ENCODE measurements at regions not wholly inside any gene's neighbourhood (a gene's known extent, or its start where the extent isn't known, plus 50 kb on each side); places are given as distances from the start of the nearest gene placed in this dataset.
A peak's percentile ranks its signal among the peaks of the same experiment; 100 is the strongest.
"Not testable (repeated sequence)": the region's sequence is repeated elsewhere in the genome, so short reads cannot be mapped to it uniquely, and the experiment has no call there.

DNA sequence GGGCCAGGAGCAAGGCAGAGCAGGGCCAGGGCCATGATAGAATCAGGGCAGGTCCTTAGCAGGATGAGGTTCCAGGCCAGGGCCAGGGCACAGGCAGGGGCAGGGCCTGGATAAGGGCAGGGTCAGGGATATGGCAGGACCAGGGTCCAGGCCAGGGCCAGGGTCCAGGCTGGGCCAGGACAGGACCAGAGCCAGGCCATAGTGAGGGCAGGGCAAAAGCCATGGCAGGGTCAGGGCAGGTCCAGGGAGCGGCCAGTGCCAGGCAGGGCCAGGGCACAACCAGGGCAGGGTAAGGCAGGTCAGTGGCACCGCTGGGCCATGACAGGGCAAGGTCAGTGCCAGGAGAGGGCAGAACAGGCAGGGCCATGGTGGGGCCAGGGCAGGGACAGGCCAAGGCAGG lies 152.2 kb downstream of the LIPI start:
- no peak for DNase-seq (ENCODE audit: low read depth)

DNA sequence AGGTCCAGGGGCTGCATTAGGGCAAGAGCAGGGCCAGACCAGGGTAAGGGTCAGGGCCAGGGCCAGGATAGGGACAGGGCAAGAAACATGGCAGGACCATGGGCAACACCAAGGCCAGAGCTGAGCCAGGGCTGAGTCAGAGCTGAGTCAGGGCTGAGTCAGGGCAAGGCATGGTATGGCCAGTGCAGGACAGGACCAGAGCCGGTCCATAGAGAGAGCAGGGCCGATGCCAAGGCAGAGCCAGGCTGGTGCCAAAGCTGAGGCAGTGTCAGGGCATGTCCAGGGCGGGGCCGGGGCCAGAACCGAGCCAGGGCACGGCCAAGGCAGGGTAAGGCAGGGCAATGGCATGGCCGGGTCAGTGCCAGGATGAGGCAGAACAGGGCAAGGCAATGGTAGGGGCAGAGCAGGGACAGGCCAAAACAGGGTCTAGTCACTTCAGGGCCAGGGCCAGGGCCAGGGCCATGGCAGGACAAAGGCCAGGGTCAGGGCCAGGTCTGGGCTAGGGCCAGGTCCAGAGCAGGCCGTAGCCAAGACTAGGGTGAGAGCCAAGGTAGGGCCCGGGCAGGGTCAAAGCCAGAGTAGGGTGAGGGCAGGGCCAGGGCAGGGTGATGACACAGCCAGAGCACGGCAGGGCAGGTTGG lies 152.8 kb downstream of the LIPI start:
- DNase-seq (ENCODE audit: low read depth): not testable (repeated sequence)

DNA sequence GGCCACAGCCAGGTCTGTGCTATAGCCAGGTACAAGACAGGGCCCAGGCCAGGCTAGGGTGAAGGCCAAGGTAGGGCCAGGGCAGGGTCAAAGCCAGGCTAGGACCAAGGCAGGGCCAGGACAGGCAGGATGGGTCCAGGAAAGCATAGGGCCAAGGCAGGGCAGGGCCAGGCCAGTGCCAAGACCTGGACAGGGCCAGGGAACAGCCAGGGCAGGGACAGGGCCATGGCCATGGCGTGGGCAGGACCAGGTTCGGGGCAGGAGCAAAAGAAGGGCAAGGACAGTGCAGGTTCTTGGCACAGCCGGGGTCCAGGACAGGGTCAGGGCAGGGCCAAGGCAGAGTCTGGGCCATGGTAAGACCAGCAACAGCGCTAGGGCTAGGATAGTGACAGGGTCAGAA lies 153.4 kb downstream of the LIPI start:
- DNase-seq (ENCODE audit: low read depth): no peak

DNA sequence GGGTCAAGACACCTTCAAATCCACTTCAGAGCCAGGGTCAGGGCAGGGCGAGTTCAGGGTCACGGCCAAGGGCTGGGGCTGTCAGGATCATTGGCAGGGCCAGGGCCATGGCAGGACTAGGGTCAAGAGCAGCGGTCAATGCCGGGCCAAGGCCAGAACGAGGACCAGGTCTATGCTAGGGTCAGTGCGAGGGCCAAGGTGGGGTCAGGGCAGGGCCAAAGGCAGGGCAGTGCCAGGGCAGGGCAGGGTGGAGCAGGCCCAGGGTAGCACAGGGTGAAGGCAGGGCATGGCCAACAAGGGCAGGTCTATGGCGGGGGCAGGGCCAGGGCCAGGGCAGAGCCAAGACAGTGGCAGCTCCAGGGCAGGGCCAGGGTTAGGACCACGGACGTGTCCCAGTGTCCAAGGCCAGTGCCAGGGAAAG lies 154.0 kb downstream of the LIPI start:
- no peak for DNase-seq (ENCODE audit: low read depth)

DNA sequence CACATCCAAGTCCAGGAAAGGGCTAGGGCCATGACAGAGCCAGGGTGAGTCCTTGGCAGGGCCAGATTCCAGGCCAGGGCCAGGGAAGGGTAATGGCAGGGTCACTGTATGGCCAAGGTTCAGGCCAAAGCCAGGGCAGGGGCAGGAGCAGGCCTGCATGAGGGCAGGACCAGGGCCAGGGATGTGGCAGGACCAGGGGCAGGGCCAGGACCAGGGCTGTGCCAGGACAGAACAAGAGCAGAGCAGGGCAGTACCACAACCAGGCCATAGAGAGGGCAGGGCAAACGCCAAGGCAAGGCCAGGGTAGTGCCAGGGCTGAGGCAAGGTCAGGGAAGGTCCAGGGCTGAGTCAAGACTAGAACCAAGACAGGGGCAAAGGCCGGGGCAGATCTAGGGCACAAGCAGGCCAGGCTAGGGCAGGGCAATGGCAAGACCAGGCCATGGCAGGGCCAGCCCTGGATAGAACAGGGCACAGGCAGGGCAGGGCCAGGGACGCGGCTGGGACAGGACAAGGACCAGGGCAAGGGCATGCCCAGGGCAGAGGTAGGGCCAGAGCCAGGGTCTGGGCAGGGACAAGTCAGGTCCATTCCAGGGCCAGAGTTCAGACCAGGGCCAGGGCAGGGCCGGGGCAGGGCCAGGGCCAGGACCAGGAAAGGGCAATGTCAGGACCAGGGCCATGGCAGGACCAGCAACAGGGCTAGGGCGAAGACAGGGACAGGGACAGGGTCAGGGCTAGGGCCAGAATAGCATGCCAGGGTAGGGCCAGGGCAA lies 154.8 kb downstream of the LIPI start:
- DNase-seq (ENCODE audit: low read depth): not testable (repeated sequence)

DNA sequence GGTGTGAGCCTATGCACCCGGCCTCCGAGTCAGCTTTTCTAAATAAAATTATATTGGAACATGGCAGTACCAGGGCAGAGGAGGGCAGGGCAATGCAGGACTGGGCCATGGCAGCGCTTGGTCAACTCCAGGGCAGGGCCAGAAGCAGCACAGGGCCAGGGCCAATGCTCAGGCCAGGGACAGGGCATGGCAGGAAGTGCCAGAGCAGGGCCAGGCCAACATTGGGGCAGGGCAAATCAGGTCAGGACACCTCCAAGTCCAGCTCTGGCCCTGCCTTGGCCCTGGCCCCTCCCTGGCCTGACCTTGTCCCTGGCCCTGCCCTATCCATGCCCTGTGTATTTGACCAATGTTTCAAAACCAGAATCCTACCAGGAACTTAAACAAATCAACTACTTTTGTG lies 156.1 kb downstream of the LIPI start:
- DNase-seq (ENCODE audit: low read depth): no peak

DNA sequence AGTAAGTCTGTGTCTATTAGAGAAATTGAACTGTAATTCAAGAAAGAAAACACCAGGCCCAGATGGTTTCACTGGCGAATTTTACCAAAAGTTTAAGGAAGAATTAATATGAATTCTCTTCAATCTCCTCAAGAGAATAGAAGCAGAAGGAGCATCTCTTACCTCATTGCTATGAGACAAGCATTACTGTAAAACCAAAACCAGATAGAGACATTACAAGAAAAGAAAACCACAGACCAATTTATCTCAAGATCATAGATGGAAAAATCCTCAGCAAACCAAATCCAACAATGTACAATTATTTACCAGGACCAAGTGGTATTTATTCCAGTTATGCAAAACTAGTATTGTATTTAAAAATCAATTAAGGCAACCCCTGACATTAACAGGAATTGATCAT lies 160.6 kb downstream of the LIPI start:
- DNase-seq (ENCODE audit: low read depth): no peak

DNA sequence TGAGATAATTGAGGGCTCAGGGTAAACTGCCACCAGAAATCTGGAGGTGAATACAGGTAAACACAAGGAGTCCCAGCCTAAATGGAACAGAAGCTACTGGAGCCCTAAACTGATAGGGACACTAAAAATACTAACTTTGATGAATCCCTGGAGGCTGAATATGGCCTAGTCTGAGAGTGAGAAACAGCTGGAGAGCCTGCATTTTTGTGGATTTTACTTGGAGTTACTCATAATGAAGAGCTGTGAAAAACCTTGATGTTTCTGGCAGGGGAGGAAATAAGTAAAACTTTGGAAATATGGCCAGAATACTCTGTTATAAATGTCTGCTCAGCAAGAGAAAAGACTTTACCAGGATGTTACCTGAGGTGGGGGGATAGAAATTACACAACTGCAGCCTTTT lies 164.4 kb downstream of the LIPI start:
- DNase-seq (ENCODE audit: low read depth): no peak

DNA sequence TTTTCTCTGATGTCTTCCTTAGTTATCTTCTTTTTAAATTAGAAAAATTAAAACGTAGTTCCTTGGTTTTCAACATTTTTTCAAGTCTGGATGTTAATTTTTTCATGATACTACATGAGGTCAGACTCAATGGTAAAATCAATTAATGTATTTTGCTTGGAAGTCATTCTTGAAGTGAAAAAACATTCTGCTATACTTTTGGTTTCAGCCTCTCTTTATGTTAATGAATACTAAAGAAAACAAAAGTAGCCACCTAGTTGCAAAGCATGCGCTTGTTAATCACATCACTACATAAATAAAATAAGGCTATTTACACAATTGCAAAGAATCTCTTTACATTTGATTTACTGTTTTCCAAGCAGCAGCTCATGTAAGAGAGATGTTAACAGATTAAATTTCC lies 170.4 kb downstream of the LIPI start:
- no peak for DNase-seq (ENCODE audit: low read depth)

DNA sequence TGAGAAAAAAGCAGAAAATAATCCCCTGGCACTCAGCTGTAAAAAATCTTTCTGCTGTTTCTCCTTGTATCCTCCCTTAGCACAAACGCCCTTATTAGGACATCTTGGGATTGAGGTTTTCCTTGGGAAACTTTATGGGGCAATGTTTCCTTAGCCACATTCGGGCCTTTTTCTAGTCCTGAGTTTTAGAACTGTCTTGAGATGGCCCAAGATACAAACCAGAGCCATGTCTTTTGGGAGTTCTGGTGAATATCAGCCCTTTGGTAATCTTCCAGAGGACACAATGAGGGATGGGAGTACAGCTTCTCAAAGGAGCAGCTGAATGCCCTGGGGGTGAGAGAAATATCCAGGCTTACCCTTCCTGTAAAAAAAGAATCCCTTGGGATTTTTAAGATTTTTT lies 182.1 kb downstream of the LIPI start:
- not testable (repeated sequence) for DNase-seq (ENCODE audit: low read depth)

DNA sequence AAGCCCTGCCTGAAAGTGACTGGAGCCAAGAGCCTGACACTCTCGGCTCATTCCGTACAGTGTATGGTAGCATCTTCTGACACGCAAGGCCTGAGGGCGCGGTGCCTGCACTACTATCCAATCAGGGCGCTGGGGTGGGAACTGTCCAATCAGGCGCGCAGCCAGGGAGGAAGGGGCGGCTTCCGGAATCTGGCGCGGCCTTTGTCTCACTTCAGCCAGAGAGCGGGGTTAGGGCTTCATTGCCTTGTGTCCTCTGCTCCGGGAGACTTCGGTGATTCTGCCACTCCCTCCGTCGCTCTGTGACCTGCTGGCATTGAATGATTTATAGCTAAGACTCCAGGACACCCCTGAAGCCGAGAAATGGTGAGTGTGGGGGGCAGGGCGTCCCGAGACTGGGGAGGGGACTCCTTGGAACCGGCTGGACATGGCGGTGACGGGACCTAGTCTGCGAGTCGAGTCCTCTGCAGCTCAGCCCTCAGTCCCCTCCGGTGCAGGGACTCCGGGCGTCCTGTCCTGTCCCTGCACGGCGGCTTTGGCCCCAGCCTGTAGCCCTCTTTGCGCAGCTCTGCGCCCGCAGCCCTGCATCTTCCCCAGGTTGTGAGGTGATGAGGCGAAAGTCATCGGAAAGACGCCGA lies 183.4 kb downstream of the LIPI start:
- peak; percentile 83 for DNase-seq (ENCODE audit: low read depth)

DNA sequence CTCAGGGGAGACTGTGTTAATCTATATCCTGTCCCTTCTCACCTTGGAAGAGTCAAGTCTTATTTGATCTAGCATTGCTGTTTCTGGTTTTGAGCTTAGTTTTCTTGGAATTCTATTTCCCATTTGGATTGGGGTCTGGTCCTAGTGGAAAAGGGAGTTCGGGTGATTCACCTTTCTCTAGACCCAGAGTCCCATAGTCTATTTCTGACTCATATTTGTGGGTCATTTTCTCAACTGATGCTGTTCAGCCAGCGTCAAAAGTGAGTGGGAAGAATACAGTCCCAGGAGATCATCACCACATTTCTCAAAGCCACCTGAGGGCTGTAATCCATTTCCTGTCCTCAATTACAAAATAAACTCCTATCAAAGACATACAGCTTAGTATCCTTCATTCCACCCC lies 190.6 kb downstream of the LIPI start:
- not testable (repeated sequence) for DNase-seq (ENCODE audit: low read depth)

DNA sequence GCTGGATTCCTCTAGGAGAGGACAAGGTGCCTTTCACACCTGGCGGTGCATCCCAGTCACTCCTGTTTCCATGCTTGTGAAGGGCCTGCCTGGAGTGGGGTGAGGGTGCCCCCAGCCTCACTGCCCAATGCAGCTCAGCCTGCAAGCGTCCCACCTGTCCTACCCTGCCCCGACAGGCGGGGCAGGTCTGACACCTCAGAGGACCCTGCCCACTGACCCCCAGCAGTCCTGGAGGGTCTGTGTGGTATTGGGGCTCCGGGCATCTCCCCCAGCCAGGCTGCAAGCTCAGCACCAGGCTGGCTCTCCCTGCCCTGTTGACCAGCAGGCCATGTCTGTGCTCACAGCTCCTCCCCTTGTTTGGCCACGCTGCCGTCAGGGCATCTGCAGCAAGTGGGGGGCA lies 194.9 kb downstream of the LIPI start:
- not testable (repeated sequence) for DNase-seq (ENCODE audit: low read depth)

DNA sequence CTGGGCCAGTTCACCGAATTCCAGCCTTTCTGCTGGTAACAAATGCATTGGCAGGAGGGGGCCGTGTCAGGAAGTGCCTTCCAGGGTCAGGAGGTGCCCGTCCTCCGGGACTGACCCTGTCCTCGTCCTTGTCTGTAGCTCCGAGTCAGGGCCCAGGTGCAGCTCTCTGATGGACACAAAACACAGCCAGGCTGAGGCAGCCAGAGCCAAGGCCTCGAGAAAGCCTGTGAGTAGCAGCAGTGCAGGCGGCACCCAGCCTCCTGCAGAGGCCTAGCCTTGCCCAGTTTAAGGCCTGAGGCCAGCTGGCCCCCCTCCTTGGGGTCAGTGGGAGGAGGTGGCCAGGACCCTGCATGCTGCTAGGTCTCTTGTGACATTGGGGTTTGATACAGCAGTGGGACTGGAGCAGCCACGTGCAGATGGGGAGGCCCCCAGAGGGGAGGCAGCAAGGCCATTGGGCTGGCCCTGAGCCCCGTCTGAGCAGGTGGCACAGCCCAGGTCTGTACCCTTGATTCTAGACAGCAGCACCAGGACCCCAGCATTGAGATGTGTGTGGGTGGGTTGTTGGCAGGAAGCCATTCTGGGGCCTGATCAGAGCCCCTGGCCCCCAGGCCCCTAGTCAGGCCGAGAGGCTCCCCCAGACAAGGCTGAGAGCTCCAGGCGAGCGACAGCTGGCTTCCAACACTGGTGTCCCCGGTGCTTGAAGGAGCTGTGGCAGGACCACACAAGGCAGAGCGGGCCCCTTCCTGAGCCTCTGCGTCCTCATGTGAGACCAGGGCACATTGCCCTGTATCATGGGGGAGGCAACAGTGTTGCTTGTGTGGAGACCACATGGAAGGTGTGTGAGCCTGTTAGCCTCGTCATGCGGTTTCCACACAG lies 196.9 kb downstream of the LIPI start:
- DNase-seq (ENCODE audit: low read depth): not testable (repeated sequence)

DNA sequence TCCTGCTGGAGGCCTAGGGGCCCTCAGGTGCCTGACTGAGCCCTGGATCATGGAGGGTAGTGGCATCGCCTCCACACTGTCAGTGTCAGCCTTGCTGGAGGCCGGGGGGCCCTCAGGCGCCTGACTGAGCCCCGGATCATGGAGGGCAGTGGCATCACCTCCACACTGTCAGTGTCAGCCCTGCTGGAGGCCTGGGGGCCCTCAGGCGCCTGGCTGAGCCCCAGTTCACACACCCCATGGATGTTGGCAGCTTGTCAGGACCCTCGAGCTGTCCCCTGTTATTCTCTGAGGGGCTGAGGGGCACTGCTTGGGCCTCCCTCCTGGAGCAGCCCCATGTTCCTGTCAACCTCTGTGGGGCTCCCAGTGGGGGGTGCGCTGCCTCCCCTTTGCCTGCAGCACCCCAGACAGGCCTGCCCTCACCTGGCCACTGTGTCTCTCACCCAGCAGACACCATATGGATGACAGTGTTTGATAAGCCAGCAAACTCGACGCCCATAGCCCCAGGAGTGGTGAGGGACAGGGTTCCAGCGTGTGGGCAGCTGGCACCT lies 197.6 kb downstream of the LIPI start:
- no peak for DNase-seq (ENCODE audit: low read depth)

DNA sequence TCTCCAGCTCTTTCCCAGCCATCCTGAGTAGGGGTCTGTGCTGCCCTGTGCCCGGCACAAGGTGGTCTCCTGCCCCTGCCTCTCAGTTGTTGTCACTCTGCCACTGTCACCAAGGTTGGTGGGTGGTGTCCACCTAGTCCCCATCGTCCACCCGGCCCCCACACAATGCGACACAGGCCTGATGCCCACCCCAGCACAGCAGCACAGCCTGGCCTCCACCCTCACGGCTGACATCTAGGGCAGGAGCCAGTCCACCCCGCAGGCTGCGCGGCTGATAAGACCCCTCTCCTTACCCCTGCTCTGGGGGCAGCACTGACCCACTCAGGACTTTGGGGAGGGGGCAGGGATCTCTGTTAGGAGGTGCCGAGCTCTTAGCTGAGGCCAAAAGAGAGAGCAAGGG lies 198.3 kb downstream of the LIPI start:
- no peak for DNase-seq (ENCODE audit: low read depth)

DNA sequence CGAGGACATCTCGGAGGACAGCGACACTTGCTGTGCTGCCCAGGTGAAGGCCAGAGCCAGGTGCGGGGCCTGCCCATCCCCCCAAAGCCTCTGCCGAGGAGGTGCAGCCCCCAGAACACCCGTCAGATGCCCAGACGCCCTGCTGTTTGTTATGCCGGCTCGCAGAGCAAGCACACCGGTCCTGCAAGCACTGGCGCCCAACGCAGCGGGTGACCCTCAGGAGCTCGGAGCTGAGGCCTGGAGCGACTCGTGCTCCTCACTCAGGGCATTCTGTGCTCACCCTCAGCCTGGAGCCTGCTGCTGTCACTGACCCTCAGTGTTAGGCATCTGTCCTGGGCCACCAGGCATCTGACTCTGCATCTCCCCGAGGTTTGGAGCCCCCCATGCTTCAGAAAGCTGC lies 199.0 kb downstream of the LIPI start:
- not testable (repeated sequence) for DNase-seq (ENCODE audit: low read depth)

DNA sequence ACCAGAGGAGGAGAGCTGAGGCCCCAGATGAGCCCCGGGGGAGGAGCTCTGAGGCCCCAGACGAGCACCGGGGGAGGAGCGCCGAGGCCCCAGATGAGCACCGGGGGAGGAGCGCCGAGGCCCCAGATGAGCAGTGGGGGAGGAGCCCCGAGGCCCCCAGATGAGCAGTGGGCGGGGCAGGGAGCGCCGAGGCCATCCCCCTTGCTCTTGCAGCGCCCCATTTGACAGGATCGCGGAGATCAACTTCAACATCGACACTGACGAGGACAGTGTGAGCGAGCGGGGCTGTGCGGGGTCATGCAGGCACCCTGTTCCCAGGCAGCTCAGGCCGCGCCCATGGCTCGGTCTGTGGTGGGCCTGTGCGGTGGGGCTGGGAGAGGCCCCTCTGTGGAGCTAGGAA lies 199.6 kb downstream of the LIPI start:
- not testable (repeated sequence) for DNase-seq (ENCODE audit: low read depth)

DNA sequence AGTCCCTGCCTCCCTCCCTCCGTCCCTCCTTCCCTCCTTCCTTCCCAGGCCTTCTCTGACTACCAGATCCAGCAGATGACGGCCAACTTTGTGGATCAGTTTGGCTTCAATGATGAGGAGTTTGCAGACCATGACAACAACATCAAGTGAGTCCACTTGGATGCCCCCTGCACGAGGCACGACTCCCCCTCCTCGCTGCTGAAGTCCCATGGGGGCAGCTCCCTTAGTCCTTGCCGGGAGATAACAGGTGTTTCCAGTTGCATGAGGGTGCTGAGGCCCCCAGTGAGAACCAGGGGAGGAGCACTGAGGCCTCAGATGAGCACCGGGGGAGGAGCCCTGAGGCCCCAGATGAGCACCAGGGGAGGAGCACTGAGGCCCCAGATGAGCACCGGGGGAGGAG lies 200.0 kb downstream of the LIPI start:
- no peak for DNase-seq (ENCODE audit: low read depth)

DNA sequence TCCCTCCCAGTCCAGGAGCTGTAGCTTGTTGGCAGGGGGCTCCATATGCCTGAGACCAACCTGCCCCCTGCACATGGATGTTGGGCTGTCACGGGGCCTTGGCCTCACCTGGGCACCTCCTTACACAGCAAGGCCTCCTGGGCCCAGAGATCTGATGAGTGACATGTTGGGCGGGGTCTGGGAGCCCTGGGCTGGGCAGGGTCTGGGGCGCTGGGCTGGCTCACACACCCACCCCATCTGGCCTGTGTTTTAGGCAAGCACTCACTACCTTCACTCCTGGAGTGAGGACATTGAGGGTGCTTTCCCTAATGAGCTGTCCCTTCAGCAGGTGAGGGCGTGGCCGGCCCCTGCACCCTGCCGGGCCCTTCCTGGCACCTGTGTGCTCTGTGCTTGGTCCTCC lies 200.8 kb downstream of the LIPI start:
- DNase-seq (ENCODE audit: low read depth): not testable (repeated sequence)

DNA sequence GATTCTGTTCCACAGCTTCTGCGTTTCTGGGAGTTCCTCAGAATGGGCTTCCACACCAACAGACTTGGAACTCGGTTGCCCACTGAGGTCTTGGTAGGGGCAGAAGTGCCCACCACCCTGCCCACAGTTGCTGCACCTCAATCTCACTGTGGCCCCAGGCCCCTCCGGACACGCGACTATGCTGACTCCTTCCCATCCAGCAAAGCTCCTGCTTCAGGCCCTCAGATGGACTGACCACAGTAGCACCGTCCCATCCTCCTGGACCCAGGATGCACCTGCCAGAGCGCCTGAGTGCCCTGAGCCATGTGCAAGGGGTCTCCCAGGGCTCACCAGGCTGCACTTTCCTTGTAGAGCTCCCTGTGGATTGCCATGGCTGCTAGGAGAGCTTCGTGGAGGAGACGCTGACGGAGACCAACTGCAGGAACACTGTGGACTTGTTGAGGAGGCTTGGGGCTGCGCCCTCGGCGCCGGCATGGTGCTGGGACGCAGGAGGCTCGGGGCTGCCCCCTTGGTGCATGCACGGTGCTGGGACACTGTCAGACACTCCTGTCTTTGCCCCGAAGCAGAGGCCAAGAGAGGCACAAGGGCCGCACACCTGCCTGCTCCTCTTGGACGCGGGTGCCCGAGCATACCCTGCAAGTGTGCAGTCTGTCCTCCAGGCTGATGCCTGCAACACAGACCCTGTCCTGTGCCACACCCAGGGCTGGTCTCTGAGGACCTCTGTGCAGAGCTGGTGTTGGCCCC lies 201.3 kb downstream of the LIPI start:
- DNase-seq (ENCODE audit: low read depth): not testable (repeated sequence)

All from activated T-cell treated with anti-CD3 and anti-CD28 coated beads for 24 hours (primary cell).